GM12878 (cell line): ENCODE measurements at regions not wholly inside any gene's neighbourhood (a gene's known extent, or its start where the extent isn't known, plus 50 kb on each side); places are given as distances from the start of the nearest gene placed in this dataset.

Experiments used
- BRCA1 ChIP-seq: IDR thresholded peaks from 2 replicates; pipeline ENCODE4 v1.6.1; 2011; ENCODE audit warnings: low read depth, low read length, improper control_type of control experiment
- CUX1 ChIP-seq: IDR thresholded peaks from 2 replicates; pipeline ENCODE4 v1.6.1; 2012; ENCODE audit warnings: improper control_type of control experiment, low read depth, low read length; ENCODE audit not compliant: insufficient replicate concordance
- FOS ChIP-seq: IDR thresholded peaks from 3 replicates; pipeline ENCODE4 v1.6.1; 2011; ENCODE audit warnings: borderline replicate concordance; ENCODE audit not compliant: insufficient read length; ENCODE audit errors: extremely low read depth
- NFYA ChIP-seq: IDR thresholded peaks from 2 replicates; pipeline ENCODE4 v1.6.1; 2011; ENCODE audit warnings: low read depth, mild to moderate bottlenecking, low read length, improper control_type of control experiment, borderline replicate concordance
- PAX5 ChIP-seq: IDR thresholded peaks from 2 replicates; pipeline ENCODE4 v1.6.1; 2011; ENCODE audit warnings: low read depth, low read length, borderline replicate concordance
- RCOR1 ChIP-seq: conservative IDR thresholded peaks from 2 replicates; pipeline ENCODE4 v1.6.1; 2012; ENCODE audit warnings: low read depth, low read length, improper control_type of control experiment
- REST ChIP-seq: IDR thresholded peaks from 2 replicates; pipeline ENCODE4 v1.6.1; 2012; ENCODE audit warnings: mild to moderate bottlenecking, low read depth, low read length
- SREBF1 ChIP-seq: IDR thresholded peaks from 2 replicates; pipeline ENCODE4 v1.6.1; 2012; ENCODE audit warnings: mild to moderate bottlenecking, low read length
- TAF1 ChIP-seq: IDR thresholded peaks from 2 replicates; pipeline ENCODE4 v1.6.1; 2011; ENCODE audit warnings: mild to moderate bottlenecking, low read depth, low read length, borderline replicate concordance
- ZZZ3 ChIP-seq: IDR thresholded peaks from 2 replicates; pipeline ENCODE4 v1.6.1; 2011; ENCODE audit warnings: low read depth; ENCODE audit not compliant: control insufficient read depth, insufficient read length
- TF ChIP-seq, protein P1 (sequence below): fragments of 450-650 bp; IDR thresholded peaks from 2 replicates; pipeline ENCODE4 v1.6.1; 2018; ENCODE audit warnings: mild to moderate bottlenecking, low read depth, moderate library complexity; ENCODE audit not compliant: partially characterized antibody
- TF ChIP-seq, protein P2 (sequence below): fragments of 450-650 bp; formaldehyde crosslinking; IDR thresholded peaks from 2 replicates; pipeline ENCODE4 v1.4.0; 2020; ENCODE audit warnings: mild to moderate bottlenecking, moderate library complexity

DNA sequence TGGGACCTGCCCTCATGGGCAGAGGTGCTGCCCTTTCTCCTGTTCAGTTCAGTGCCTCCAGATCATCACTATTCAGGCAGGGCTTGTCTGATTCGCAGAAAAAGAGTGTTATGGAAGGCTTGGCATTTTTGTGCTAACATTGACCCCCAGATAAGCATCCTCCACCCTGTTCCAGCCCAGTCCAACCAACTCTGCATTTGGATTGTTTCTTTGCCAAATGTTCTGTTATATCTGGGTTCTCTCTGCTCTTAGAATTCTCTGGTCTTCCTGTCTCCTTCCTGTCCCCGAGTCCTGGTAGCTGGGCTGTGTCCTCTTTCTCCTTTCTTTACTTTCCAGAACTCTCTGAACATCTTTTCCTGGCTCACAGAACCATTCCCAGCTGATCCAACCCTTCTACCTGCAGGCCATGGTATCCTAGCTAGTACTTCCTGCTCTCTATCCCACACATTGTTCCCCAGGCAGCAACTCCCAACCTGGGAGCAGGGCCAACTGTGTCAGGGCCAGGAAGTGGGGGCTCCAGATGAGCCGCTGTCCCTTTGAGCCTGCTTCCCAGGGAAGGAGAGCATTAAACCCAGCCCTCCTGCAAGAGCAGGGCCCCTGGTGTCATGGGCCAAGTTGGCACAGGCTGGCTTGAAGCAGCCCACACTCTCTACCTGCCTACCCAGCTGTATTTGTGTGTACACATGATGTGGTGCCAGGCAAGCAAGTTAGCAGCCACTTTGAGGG, 280.7 kb upstream of the CADM1 start (continued):
- TF ChIP-seq, protein P1, sequence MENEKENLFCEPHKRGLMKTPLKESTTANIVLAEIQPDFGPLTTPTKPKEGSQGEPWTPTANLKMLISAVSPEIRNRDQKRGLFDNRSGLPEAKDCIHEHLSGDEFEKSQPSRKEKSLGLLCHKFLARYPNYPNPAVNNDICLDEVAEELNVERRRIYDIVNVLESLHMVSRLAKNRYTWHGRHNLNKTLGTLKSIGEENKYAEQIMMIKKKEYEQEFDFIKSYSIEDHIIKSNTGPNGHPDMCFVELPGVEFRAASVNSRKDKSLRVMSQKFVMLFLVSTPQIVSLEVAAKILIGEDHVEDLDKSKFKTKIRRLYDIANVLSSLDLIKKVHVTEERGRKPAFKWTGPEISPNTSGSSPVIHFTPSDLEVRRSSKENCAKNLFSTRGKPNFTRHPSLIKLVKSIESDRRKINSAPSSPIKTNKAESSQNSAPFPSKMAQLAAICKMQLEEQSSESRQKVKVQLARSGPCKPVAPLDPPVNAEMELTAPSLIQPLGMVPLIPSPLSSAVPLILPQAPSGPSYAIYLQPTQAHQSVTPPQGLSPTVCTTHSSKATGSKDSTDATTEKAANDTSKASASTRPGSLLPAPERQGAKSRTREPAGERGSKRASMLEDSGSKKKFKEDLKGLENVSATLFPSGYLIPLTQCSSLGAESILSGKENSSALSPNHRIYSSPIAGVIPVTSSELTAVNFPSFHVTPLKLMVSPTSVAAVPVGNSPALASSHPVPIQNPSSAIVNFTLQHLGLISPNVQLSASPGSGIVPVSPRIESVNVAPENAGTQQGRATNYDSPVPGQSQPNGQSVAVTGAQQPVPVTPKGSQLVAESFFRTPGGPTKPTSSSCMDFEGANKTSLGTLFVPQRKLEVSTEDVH, result no peak
- TF ChIP-seq RCOR1 (no peak), FOS (no peak), SREBF1 (no peak), ZZZ3 (no peak), PAX5 (no peak), REST (no peak), BRCA1 (no peak), TAF1 (no peak), CUX1 (no peak), NFYA (no peak)
- TF ChIP-seq, protein P2, sequence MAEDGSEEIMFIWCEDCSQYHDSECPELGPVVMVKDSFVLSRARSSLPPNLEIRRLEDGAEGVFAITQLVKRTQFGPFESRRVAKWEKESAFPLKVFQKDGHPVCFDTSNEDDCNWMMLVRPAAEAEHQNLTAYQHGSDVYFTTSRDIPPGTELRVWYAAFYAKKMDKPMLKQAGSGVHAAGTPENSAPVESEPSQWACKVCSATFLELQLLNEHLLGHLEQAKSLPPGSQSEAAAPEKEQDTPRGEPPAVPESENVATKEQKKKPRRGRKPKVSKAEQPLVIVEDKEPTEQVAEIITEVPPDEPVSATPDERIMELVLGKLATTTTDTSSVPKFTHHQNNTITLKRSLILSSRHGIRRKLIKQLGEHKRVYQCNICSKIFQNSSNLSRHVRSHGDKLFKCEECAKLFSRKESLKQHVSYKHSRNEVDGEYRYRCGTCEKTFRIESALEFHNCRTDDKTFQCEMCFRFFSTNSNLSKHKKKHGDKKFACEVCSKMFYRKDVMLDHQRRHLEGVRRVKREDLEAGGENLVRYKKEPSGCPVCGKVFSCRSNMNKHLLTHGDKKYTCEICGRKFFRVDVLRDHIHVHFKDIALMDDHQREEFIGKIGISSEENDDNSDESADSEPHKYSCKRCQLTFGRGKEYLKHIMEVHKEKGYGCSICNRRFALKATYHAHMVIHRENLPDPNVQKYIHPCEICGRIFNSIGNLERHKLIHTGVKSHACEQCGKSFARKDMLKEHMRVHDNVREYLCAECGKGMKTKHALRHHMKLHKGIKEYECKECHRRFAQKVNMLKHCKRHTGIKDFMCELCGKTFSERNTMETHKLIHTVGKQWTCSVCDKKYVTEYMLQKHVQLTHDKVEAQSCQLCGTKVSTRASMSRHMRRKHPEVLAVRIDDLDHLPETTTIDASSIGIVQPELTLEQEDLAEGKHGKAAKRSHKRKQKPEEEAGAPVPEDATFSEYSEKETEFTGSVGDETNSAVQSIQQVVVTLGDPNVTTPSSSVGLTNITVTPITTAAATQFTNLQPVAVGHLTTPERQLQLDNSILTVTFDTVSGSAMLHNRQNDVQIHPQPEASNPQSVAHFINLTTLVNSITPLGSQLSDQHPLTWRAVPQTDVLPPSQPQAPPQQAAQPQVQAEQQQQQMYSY (CRISPR knock-in tag), result no peak
